ENCODE measurements at regions not wholly inside any gene's neighbourhood (a gene's known extent, or its start where the extent isn't known, plus 50 kb on each side); places are given as distances from the start of the nearest gene placed in this dataset.

DNA sequence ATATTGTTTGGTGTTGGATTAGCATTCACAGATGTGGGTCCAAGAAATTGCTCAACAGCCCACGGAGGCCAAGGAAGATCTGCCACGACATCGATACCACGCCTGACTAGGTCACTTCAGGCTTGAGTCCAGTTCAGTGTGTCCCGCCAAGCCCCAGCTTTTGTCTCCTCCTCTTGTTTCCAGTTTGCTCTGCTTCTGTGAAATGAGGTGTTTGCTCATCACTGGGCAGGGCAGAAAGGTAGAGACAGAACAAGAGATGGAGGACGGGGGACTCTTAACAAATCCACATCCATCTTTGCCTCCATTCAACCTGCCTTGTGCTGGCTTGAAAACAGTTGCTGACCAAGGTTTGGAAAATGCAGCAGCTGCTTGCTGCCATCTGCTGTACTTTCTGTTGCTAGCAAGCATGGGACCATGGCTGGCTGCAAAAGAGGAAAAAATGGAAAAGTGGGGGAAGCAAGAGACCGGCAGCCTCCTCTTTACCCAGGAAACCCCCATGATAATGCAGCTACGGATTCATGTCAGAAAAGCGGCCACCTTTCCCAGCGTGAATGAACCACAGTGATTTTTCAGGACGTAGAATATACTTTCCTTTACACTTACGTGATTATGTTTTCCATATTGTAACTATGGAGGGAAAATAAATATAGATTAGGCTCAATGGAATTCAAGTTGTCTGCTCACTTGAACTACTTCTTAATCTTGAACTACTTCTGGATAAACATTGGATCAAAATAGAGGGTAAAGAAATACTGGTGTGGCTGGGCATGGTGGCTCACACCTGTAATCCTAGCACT, 80.2 kb upstream of the GREM2 start:
- no peak for DNase-seq (ENCODE audit: low read depth)
- TF ChIP-seq, protein P1, sequence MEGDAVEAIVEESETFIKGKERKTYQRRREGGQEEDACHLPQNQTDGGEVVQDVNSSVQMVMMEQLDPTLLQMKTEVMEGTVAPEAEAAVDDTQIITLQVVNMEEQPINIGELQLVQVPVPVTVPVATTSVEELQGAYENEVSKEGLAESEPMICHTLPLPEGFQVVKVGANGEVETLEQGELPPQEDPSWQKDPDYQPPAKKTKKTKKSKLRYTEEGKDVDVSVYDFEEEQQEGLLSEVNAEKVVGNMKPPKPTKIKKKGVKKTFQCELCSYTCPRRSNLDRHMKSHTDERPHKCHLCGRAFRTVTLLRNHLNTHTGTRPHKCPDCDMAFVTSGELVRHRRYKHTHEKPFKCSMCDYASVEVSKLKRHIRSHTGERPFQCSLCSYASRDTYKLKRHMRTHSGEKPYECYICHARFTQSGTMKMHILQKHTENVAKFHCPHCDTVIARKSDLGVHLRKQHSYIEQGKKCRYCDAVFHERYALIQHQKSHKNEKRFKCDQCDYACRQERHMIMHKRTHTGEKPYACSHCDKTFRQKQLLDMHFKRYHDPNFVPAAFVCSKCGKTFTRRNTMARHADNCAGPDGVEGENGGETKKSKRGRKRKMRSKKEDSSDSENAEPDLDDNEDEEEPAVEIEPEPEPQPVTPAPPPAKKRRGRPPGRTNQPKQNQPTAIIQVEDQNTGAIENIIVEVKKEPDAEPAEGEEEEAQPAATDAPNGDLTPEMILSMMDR (conservative IDR thresholded peaks at IDR 0.05; ENCODE audit: low read depth, low read length) = peak; percentile 39
- no peak overlapping the region for H3K4me3 ChIP-seq (ENCODE audit: low read depth, low read length)

DNA sequence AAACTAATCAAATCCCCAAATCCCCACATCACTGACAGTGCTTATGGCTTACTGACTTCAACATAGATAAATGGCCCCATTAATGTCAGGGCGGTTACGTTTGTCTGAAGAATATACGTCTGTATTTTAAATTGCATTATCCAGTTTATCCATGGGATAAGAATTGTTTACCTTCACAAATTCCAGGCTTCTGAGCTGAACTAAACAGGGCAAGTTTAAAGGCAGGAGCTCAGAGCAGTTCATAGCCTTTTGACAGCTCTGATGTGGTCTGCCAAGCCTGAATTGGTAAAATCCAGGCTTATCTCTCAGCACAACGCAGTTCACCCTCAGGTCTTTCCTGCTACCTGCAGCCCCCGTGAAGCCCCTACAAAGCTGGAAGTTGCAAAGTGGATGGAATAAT, 79.5 kb upstream of the GREM2 start:
- no peak overlapping the region for H3K4me3 ChIP-seq (ENCODE audit: low read depth, low read length)
- DNase-seq (ENCODE audit: low read depth) = no peak
- TF ChIP-seq, protein P1 (conservative IDR thresholded peaks at IDR 0.05; ENCODE audit: low read depth, low read length) = no peak

DNA sequence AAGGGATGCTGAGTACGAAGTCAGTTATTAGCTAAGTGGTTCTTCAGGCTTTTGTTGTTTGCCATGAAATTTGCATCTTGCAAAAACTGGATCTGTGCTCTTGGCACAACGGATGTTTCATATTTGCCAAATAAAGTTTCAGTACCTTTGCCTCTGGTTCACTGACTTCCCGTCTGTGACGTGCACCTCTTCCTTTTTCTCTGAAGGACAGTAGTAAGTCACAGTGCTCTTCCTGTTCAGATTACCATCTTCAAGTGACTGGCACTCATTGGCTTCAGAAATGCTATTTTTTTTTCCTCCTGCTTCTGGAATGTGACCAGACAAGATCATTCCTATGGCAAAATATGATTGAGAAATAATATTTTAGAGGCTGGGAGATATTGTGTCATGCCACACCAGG, 75.9 kb upstream of the GREM2 start:
- no peak overlapping the region for H3K4me3 ChIP-seq (ENCODE audit: low read depth, low read length)
- DNase-seq (ENCODE audit: low read depth) = no peak
- TF ChIP-seq, protein P1 (conservative IDR thresholded peaks at IDR 0.05; ENCODE audit: low read depth, low read length) = no peak

DNA sequence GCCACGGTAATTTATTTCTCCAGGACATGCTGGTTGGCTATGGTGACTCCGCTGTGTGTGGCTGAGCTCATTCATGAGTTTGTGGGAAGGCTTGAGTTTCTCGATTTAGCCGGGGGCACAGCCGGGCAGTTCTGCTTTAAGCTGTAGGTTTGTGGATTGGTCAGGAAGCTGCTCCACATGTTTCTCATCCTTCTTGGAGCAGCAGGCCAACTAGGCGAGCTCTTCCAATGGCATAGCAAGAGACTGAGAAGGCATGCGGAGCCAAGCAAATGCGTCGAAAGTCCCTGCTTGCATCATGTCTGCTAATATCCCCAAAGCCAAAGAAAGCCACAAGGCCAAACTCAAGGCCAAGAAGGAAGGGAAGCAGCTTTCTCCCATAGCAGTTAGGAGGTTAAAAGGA, 71.6 kb upstream of the GREM2 start:
- H3K4me3 ChIP-seq (ENCODE audit: low read depth, low read length) = no peak overlapping the region
- TF ChIP-seq, protein P1 (conservative IDR thresholded peaks at IDR 0.05; ENCODE audit: low read depth, low read length) = no peak
- no peak for DNase-seq (ENCODE audit: low read depth)

DNA sequence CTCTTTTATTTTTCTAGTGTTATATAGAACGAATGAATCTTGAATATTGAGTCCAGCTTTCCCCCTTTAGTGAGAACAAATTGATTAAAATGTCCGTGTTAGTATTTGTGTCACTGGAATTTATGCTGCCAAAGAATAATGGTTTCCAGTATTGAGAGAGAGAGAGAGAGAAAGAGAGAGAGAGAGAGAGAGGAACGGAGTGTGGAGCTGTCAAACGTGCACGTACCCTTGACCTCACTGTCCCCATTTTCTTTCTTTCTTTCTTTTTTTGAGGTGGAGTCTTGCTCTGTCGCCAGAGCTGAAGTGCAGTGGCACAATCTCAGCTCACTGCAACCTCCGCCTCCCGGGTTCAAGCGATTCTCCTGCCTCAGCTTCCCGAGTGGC, 70.9 kb upstream of the GREM2 start:
- TF ChIP-seq, protein P1 (conservative IDR thresholded peaks at IDR 0.05; ENCODE audit: low read depth, low read length) = no peak
- DNase-seq (ENCODE audit: low read depth) = no peak
- no peak overlapping the region for H3K4me3 ChIP-seq (ENCODE audit: low read depth, low read length)

DNA sequence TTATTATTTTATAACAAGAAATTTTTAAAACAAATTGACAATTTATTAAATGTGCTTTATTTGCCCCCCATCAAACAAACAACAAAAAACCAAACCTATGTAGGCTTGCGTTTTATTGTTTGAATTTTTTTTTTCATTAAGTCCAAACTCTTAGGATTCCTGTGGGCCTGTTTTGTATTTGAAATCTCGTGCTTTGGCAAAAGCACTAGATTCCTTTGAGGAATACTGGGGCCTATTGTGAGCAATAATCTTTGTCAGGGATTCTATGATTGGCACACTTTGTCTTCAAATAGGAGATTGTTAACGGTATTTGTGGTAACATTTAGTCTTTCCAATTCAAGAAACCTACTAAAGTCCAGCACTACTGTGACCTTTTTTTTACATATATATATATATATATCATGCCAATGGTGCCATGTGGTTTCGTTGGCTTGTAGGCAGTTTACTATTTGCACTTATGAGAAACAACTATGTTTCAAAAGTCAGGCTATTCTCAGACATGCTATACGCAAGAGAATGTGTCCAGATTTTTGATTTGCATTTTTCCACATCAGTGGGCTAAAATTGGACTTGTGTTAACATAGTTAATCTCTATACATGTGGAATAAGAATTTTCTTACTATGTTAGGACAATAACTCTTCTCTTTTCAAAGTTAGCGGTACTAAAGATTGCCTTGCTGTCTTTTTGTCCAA, 70.4 kb upstream of the GREM2 start:
- TF ChIP-seq, protein P1 (conservative IDR thresholded peaks at IDR 0.05; ENCODE audit: low read depth, low read length) = no peak
- H3K4me3 ChIP-seq (ENCODE audit: low read depth, low read length) = no peak overlapping the region
- DNase-seq (ENCODE audit: low read depth) = no peak

Measured in epithelial cell of proximal tubule (primary cell).